Activated CD4-positive, alpha-beta T cell treated with anti-CD3 and anti-CD28 coated beads, Interleukin-2, Interleukin-6, amounts not matched to agents 100 ng/mL and 50 ng/mL, durations not matched to agents 16 hours and 8 hours (primary cell): ENCODE measurements at regions not wholly inside any gene's neighbourhood (a gene's known extent, or its start where the extent isn't known, plus 50 kb on each side); places are given as distances from the start of the nearest gene placed in this dataset.
"Not testable (repeated sequence)": the region's sequence is repeated elsewhere in the genome, so short reads cannot be mapped to it uniquely, and the experiment has no call there.

Source experiments
- DNase-seq: peaks from one replicate; pipeline ENCODE4 v3.0.0-alpha.2; 2020

- DNase-seq, result no peak
These were observed 337.5 kb downstream of the EPHA7 start for GRCh38 chr6:93081901-93082300.

GRCh38 chr6:93079061-93079460 is 340.3 kb downstream of the EPHA7 start:
- DNase-seq, result no peak

GRCh38 chr6:93073811-93074210 is 345.5 kb downstream of the EPHA7 start:
- no peak for DNase-seq

- no peak for DNase-seq
These were observed 349.5 kb downstream of the EPHA7 start for GRCh38 chr6:93069856-93070255.

- no peak for DNase-seq
These were observed 359.4 kb downstream of the EPHA7 start for GRCh38 chr6:93059911-93060310.

- no peak for DNase-seq
These were observed 361.8 kb downstream of the EPHA7 start for GRCh38 chr6:93057584-93057983.

GRCh38 chr6:93048381-93048780 is 371.0 kb downstream of the EPHA7 start:
- DNase-seq, result no peak

- DNase-seq, result no peak
These were observed 372.3 kb downstream of the EPHA7 start for GRCh38 chr6:93047033-93047432.

- DNase-seq, result no peak
These were observed 374.2 kb downstream of the EPHA7 start for GRCh38 chr6:93045156-93045555.

- DNase-seq, result peak; percentile 65
These were observed 379.0 kb downstream of the EPHA7 start for GRCh38 chr6:93040375-93040774.

- DNase-seq, result peak; percentile 19
These were observed 382.5 kb downstream of the EPHA7 start for GRCh38 chr6:93036835-93037234.

- no peak for DNase-seq
These were observed 383.6 kb downstream of the EPHA7 start for GRCh38 chr6:93035756-93036155.

GRCh38 chr6:93021235-93021915 is 398.0 kb downstream of the EPHA7 start:
- DNase-seq, result no peak

- no peak for DNase-seq
These were observed 401.7 kb downstream of the EPHA7 start for GRCh38 chr6:93017626-93018025.

- DNase-seq, result no peak
These were observed 402.1 kb downstream of the EPHA7 start for GRCh38 chr6:93017213-93017612.

GRCh38 chr6:93013054-93013453 is 406.3 kb downstream of the EPHA7 start:
- no peak for DNase-seq

GRCh38 chr6:93008375-93008774 is 411.0 kb downstream of the EPHA7 start:
- no peak for DNase-seq

- DNase-seq, result no peak
These were observed 429.7 kb downstream of the EPHA7 start for GRCh38 chr6:92989656-92990055.

- DNase-seq, result no peak
These were observed 440.1 kb downstream of the EPHA7 start for GRCh38 chr6:92979281-92979680.

GRCh38 chr6:92977018-92977417 is 442.3 kb downstream of the EPHA7 start:
- DNase-seq, result no peak

GRCh38 chr6:92967362-92967761 is 452.0 kb downstream of the EPHA7 start:
- DNase-seq, result no peak

- no peak for DNase-seq
These were observed 456.5 kb downstream of the EPHA7 start for GRCh38 chr6:92962846-92963245.

- DNase-seq, result not testable (repeated sequence)
These were observed 467.2 kb downstream of the EPHA7 start for GRCh38 chr6:92952111-92952510.

GRCh38 chr6:92945799-92946198 is 473.6 kb downstream of the EPHA7 start:
- no peak for DNase-seq

- no peak for DNase-seq
These were observed 475.2 kb downstream of the EPHA7 start for GRCh38 chr6:92944132-92944531.
